ENCODE measurements at regions not wholly inside any gene's neighbourhood (a gene's known extent, or its start where the extent isn't known, plus 50 kb on each side); places are given as distances from the start of the nearest gene placed in this dataset.
"Not testable (repeated sequence)": the region's sequence is repeated elsewhere in the genome, so short reads cannot be mapped to it uniquely, and the experiment has no call there.

GRCh38 chr13:76659074-76659473 lies 227.1 kb downstream of the KCTD12 start:
- DNase-seq (ENCODE audit: low spot score), result not testable (repeated sequence)

- no peak for DNase-seq (ENCODE audit: low spot score)
These were observed 229.7 kb downstream of the KCTD12 start for GRCh38 chr13:76656500-76656899.

DNA sequence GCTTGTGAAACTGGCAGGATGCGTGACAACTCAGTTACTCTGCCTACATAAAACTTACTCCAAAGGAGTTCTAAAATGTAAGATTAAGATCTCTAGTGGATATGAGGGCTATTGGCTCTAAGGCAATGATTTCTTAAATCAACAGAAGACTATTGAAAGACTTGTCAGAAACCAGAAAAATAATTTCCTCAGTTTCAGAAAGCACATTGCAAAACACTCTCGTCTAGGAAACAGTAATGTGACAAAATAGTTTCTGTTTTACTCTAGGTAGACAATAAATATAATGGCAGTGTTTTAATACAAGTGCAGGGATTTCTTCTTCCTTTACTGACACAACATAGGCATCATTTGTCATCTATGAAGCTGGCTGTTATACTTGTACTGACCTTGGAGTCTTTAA lies 230.1 kb downstream of the KCTD12 start:
- no peak for DNase-seq (ENCODE audit: low spot score)

DNA sequence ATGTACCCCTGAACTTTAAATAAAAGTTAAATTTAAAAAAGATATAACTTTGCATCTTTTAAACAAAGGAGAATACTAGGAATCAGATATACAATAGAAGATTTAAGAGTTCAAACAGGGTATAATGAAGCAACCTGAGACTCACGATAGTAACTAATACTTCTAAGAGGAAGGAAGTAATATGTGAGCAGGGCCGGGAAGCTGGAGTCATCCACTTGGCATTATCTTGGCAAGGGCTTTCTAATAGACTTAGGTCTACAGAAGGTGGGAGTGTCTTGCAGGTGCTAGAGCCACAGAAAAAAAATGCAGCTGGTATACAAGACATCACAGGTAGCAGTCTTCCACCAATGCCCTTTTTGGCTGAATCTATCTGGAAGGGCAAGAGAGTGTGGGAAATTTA lies 231.9 kb downstream of the KCTD12 start:
- no peak for DNase-seq (ENCODE audit: low spot score)

GRCh38 chr13:76651286-76651685 lies 234.9 kb downstream of the KCTD12 start:
- DNase-seq (ENCODE audit: low spot score), result no peak

DNA sequence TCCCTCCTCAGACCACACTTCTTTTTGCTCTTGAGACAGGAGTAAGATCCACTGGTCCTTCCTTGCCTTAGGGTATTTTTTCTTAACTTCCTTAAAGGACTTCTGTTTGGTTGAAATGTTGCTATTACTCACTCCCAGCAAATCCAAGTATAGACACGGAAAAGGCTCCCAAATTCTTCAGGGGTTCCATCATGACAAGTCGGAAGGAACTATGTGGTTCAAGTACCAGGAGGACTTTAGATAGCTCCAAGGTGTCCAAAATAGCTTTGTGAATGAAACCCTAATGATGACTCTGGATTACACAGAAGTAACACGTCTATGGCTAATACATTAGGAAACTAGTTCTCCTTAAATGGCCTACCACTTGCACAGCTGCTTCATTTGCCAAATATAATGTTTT lies 238.7 kb downstream of the KCTD12 start:
- no peak for DNase-seq (ENCODE audit: low spot score)

DNA sequence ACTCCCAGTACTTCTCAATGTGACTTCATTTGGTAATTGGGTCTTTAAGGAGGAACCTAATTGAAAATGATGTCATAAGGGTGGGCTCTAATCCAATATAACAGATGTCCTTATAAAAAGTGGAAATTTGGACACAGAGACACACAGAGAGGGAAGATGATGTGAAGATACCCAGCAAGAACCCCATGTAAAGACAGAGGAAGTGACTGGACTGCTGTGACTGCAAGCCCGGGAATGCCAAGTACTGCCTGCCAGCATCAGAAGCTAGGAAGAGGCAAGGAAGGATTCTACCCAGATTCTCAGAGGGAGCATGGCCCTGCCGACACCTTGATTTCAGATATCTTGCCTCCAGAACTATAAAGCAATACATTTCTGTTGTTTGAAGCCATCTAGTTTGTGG lies 239.3 kb downstream of the KCTD12 start:
- DNase-seq (ENCODE audit: low spot score), result no peak

- DNase-seq (ENCODE audit: low spot score), result no peak
These were observed 240.6 kb downstream of the KCTD12 start for GRCh38 chr13:76645632-76646031.

GRCh38 chr13:76644906-76645305 lies 241.3 kb downstream of the KCTD12 start:
- no peak for DNase-seq (ENCODE audit: low spot score)

- DNase-seq (ENCODE audit: low spot score), result no peak
These were observed 242.6 kb downstream of the KCTD12 start for GRCh38 chr13:76643596-76643995.

DNA sequence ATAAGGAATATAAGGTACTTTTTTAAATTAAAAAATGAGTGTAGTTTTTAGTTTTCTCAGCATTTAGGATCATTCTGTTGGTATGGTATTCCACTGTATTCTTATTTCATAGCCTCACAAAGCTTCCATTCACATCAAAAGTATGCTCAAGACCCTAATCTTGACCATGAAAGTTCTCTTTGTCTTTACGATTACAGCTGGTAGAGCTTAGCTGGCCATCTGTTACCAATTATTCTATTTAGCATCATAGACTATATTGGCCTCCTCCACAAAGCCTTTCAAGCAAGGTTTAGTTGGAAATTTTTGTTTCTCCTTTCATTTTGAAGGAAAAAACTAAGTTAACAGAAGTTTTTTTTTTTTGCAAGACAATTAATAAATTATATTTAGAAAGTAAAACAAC lies 245.1 kb downstream of the KCTD12 start:
- no peak for DNase-seq (ENCODE audit: low spot score)

GRCh38 chr13:76638882-76639281 lies 247.3 kb downstream of the KCTD12 start:
- no peak for DNase-seq (ENCODE audit: low spot score)

DNA sequence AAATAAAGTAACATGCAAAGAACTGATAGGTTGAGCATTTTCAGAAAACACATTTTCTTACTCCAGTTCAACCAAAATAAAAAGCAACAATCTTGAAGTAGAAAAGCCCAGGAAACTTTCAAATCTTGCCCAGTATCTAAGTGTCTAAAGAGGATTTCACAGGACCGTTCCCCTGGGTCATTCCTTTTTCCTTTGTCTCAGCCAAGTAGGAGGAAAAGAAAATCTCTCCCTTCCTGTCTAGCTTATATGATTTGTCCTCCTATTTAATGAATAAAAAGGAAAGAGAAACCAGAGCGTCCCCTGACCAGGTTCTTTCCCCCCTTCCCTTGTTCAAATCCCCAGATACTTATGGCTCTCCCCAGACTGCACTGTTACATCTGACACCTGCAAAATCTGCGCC lies 248.0 kb downstream of the KCTD12 start:
- no peak for DNase-seq (ENCODE audit: low spot score)

DNA sequence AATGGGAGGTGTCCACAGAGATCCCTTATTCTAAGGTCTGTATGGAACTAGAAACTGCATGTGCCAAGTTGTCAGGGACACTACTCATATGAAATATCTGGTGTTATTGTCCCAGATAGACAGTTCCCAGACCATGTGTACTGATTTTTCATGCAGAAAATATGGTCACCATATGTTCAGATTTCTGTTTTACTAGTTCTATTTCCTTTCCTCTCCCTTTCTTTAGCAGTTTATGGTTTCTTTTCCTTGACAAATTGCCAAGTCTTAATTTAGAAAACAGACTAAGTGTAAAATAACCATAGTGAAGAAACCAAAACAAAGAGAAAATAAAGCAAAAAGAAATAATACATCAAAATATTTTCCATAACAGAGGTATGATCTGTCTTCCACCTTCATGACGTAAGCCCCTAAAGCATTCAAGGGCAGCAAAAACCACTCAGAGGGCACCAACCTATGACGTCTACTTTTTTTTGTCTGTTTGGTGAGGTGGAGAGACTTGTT lies 248.5 kb downstream of the KCTD12 start:
- no peak for DNase-seq (ENCODE audit: low spot score)

- no peak for DNase-seq (ENCODE audit: low spot score)
These were observed 249.4 kb downstream of the KCTD12 start for GRCh38 chr13:76636829-76637228.

GRCh38 chr13:76635232-76636230 lies 250.7 kb downstream of the KCTD12 start:
- DNase-seq (ENCODE audit: low spot score), result no peak

DNA sequence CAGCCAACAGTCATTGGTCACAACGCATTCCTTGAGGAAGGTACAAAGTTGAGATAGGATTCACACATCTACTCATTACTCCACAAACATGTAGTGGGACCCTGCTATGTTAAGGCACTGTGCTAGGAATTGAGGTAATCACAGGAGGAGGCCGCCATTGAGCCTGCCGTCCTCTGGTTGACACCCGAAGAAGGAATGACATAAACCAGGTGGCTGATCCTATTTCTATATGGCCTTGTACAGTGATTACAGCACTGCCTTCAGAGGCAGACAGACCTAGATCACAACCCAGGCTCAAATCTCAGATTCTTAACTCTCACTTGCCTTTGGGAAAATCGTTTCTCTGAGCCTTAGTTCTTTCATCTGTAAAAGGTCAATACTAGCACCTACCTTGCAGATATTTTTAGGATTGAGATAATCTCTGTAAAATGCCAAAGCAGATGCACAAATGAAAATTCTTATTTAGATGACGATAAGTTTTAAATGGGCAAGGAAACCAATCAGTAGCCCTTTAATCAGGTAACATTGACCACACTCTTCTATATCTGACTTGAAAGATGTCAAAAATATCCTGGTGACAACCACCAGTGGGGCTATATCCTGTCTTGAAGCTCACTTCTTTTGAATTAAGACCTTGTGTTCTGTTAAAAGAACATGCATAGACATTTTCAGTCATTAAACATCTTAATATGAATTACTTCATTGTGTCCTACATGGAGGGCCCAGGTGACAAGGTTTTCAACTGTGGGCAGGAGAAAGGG lies 251.6 kb downstream of the KCTD12 start:
- no peak for DNase-seq (ENCODE audit: low spot score)

- no peak for DNase-seq (ENCODE audit: low spot score)
These were observed 253.7 kb downstream of the KCTD12 start for GRCh38 chr13:76632401-76633044.

- DNase-seq (ENCODE audit: low spot score), result no peak
These were observed 255.5 kb downstream of the KCTD12 start for GRCh38 chr13:76630629-76631230.

GRCh38 chr13:76622315-76623040 lies 263.7 kb downstream of the KCTD12 start:
- no peak for DNase-seq (ENCODE audit: low spot score)

DNA sequence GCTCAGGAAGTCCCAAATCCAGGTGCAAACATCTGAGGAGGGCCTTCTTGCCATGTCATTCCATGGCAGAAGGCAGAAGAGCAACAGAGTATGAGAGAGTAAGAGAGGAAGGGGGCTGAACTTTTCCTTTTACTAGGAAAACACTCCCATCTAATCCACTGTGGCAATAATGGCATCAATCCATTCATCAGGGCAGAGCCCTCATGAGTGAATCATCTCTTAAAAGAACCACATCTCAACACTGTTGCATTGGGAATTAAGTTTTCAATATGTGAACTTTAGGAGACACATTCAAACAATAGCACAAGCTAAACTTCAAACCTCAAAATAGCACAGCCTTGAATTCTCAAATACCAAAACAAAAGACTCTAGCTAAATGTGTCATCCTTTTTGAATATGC lies 264.5 kb downstream of the KCTD12 start:
- no peak for DNase-seq (ENCODE audit: low spot score)

All from hepatic stellate cell (primary cell).